Astrocyte (in vitro differentiated cells and primary cell): ENCODE measurements at regions not wholly inside any gene's neighbourhood (a gene's known extent, or its start where the extent isn't known, plus 50 kb on each side); places are given as distances from the start of the nearest gene placed in this dataset.
"Not testable (repeated sequence)": the region's sequence is repeated elsewhere in the genome, so short reads cannot be mapped to it uniquely, and the experiment has no call there.

Experiments used
- EZH2 ChIP-seq: IDR thresholded peaks from 2 replicates; pipeline ENCODE4 v1.6.1; 2012; ENCODE audit warnings: mild to moderate bottlenecking, low read length, inconsistent platforms; ENCODE audit not compliant: insufficient read depth
- TF ChIP-seq, protein P1 (sequence below): IDR thresholded peaks from 2 replicates; pipeline ENCODE4 v1.5.1; 2011; ENCODE audit warnings: low read depth, mild to moderate bottlenecking, inconsistent platforms, low read length, moderate library complexity; ENCODE audit not compliant: insufficient read depth

DNA sequence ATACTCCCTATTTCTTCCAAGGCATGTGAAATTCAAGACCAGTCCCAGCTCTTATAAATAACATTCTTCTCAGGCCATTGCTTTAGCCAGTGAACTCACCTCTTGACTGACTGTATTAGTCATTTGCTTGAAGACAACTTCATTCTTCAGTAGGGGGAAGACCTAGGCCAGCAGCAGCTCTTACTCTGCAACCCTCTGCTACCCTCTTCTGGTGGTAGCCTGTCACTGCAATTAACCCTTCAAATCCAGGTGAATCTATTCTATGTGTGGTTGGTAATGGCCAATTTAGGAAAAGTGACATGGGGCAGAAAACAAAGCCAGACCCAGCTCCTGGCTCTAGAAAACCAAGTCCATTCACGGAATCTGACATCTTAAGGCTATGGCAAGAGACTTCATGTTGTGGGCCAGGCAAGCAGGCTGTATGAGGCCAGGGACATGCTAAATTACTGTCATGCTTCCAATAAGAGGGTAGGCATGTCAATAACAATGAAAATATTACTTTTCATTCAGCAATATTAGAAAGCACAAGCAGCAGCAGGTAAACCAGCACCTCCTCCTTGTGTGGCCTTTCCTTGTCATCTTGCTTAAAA is 317.9 kb upstream of the FOLH1 start:
- TF ChIP-seq, protein P1, sequence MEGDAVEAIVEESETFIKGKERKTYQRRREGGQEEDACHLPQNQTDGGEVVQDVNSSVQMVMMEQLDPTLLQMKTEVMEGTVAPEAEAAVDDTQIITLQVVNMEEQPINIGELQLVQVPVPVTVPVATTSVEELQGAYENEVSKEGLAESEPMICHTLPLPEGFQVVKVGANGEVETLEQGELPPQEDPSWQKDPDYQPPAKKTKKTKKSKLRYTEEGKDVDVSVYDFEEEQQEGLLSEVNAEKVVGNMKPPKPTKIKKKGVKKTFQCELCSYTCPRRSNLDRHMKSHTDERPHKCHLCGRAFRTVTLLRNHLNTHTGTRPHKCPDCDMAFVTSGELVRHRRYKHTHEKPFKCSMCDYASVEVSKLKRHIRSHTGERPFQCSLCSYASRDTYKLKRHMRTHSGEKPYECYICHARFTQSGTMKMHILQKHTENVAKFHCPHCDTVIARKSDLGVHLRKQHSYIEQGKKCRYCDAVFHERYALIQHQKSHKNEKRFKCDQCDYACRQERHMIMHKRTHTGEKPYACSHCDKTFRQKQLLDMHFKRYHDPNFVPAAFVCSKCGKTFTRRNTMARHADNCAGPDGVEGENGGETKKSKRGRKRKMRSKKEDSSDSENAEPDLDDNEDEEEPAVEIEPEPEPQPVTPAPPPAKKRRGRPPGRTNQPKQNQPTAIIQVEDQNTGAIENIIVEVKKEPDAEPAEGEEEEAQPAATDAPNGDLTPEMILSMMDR, result peak; percentile 32
- not testable (repeated sequence) for TF ChIP-seq EZH2
